ENCODE measurements at regions not wholly inside any gene's neighbourhood (a gene's known extent, or its start where the extent isn't known, plus 50 kb on each side); places are given as distances from the start of the nearest gene placed in this dataset.
"Not testable (repeated sequence)": the region's sequence is repeated elsewhere in the genome, so short reads cannot be mapped to it uniquely, and the experiment has no call there.

- DNase-seq (ENCODE audit: low spot score) = no peak
Observed at GRCh38 chr5:19233573-19233972, 754.4 kb downstream of the CDH18 start.

GRCh38 chr5:19235101-19235584 is 752.9 kb downstream of the CDH18 start:
- peak; percentile 79 for DNase-seq (ENCODE audit: low spot score)

DNA sequence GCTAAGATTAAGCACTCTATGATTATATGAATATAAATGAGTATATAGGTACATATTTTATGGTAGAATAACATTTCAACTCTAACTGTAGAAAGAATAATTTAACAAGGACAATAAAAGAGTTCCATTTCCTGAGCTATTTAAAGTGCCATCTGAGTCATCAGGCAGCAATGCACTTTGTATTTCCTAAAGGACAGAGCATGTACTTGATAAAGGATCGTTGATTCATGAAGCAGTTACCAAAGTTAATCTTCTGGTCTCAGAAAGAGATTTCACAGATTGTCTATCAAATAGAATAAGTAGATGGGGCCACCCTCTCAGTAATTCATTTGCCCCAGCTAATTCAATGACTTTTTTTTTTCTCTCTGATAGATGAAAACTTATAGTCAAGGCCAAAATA is 747.8 kb downstream of the CDH18 start:
- DNase-seq (ENCODE audit: low spot score) = peak; percentile 73

DNA sequence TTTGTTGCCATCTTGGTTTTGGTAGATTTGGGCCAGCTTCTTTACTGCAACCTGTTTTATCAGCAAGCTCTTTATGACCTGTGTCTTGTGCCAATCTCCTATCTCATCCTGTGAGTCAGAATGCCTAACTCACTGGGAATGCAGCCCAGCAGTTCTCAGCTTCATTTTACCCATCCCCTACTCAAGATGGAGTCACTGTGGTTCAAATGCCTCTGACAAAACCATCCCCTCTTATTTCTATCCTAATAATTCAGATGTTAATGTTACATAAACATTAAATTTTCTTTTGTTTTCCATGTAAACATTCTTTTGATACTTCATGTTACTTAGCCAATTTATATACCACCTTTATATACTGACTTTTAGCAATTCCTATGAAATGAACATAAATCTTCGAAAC is 746.3 kb downstream of the CDH18 start:
- DNase-seq (ENCODE audit: low spot score) = peak; percentile 28

DNA sequence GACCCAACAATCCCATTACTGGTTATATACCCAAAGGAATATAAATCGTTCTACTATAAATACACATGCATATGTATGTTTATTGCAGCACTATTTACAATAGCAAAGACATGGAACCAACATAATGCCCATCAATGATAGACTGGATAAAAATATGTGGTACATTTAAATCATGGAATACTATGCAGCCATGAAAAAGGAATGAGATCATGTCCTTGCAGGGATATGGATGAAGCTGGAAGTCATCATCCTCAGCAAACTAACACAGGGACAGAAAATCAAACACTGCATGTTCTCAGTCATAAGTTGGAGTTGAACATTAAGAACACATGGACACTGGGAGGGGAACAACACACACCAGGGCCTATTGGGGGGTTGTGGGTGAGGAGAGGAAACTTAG is 741.8 kb downstream of the CDH18 start:
- not testable (repeated sequence) for DNase-seq (ENCODE audit: low spot score)

GRCh38 chr5:19247302-19247701 is 740.7 kb downstream of the CDH18 start:
- no peak for DNase-seq (ENCODE audit: low spot score)

GRCh38 chr5:19256036-19256435 is 732.0 kb downstream of the CDH18 start:
- DNase-seq (ENCODE audit: low spot score) = no peak

DNA sequence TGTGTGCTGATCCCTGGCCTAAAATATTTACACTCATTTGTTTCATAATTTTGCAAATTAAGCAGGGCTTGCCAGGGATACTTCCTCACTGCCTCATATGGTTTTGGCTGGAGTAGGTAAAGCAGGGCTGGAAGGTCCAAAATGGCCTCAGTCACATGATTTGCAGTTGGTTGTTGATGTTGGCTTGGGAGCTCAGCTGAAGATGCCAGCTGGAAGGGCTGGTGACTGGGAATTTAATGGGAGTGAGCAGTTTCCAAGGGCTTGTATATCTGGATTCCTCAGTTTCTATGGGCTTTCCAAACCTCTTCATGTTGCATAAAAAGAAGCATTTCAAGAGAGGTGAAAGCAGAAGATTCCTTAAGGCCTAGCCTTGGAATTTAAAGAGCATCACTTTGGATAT is 729.3 kb downstream of the CDH18 start:
- no peak for DNase-seq (ENCODE audit: low spot score)

DNA sequence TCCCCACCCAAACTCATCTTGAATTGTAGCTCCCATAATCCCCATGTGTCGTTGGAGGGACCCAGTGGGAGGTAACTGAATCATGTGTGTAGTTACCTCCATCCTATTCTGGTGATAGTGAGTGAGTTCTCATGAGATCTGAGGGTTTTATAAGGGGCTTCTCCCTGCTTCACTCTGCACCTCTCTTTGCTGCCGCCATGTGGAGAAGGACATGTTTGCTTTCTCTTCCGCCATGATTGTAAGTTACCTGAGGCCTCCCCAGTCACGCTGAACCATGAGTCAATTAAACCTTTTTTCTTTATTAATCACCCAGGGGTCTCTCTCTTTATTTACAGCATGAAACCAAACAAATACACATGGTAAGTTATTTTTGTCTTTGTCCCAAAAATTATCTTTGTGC is 726.1 kb downstream of the CDH18 start:
- no peak for DNase-seq (ENCODE audit: low spot score)

GRCh38 chr5:19264821-19265220 is 723.2 kb downstream of the CDH18 start:
- DNase-seq (ENCODE audit: low spot score) = no peak

DNA sequence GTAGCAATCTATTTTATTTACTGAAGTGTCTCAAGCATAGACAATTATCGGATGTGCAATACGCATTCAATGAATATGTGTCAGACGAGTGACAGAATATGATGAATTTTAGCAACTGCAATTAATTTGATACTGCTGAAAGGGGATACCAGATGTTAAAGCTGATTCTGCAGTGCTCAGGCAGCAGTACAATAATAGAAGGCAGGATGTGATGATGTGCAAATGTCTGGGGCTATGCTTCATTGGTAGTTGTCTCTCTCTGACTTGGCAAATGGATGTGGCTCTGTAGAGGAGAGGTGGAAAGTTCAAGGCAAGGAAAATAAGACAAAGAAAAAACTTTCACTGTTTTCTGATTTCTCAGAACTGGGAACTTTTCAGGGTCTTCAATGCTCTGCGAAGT is 721.2 kb downstream of the CDH18 start:
- peak; percentile 16 for DNase-seq (ENCODE audit: low spot score)

GRCh38 chr5:19270153-19270552 is 717.8 kb downstream of the CDH18 start:
- DNase-seq (ENCODE audit: low spot score) = no peak

DNA sequence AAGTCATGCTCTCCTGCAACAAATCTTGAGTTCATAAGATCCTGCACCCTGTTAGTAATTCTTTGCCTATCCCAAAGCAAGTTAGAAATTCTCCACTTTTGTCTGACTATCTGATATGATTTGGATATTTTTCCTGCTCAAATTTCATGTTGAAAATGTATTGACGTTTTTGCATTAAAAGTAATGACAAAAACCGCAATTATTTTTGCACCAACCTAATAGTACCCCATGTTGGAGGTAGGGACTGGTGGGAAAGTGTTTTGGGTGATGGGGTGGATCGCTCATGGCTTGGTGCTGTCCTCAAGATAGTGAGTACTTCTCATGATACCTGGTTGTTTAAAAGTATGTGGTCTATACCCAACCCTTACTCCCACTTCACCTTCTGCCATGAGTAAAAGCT is 713.4 kb downstream of the CDH18 start:
- DNase-seq (ENCODE audit: low spot score) = no peak

DNA sequence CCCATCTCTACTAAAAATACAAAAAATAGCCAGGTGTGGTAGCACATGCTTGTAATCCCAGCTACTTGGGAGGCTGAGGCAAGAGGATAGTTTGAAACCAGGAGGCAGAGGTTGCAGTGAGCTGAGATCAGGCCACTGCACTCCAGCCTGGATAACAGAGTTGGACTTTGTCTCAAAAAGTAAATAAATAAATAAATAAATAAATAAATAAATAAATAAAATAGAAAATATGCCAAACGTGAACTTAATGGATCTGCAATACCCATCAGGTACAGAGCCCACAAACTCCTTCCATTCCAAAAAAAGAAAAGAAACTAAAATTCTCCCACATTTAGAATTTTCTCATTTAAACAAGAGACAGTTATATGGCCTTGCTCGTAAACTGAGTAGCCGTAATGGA is 702.7 kb downstream of the CDH18 start:
- no peak for DNase-seq (ENCODE audit: low spot score)

DNA sequence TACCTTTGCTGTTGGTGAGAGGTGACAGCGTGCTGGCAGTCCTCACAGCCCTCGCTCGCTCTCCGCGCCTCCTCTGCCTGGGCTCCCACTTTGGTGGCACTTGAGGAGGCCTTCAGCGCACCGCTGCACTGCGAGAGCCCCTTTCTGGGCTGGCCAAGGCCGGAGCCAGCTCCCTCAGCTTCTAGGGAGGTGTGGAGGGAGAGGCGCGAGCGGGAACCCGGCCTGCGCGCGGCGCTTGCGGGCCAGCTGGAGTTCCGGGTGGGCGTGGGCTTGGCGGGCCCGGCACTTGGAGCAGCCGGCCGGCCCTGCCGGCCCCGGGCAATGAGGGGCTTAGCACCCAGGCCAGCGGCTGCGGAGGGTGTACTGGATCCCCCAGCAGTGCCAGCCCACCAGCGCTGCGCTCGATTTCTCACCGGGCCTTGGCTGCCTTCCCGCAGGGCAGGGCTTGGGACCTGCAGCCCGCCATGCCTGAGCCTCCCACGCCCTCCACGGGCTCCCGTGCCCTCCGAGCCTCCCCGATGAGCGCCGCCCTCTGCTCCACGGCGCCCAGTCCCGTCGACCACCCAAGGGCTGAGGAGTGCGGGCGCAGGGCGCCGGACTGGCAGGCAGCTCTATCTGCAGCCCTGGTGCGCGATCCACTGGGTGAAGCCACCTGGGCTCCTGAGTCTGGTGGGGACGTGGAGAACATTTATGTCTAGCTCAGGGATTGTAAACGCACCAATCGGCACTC is 700.3 kb downstream of the CDH18 start:
- DNase-seq (ENCODE audit: low spot score) = not testable (repeated sequence)

DNA sequence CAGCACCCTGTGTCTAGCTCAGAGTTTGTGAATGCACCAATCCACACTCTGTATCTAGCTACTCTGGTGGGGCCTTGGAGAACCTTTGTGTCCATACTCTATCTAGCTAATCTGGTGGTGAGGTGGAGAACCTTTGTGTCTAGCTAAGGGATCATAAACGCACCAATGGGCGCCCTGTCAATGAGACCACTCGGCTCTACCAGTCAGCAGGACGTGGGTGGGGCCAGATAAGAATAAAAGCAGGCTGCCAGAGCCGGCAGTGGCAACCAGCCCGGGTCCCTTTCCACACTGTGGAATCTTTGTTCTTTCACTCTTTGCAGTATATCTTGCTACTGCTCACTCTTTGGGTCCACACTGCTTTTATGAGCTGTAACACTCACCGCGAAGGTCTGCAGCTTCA is 699.7 kb downstream of the CDH18 start:
- not testable (repeated sequence) for DNase-seq (ENCODE audit: low spot score)

DNA sequence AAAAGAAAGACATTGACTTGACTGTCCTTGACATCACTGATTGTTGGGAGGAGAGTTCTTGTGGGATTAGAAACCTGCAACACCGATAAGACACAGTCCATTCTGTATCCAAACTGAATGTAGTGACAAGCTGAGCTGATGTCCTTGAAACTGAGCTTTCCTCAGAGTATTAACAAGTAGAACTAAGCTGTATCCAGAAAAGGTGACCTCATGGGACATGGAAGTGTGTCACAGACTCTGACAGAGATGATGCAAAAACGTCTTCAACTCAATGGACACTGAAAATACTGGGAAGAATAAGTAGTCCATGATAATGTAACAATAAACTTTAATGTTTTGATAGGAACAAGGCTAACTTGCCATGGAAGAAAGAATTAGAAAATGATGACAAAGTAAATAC is 690.1 kb downstream of the CDH18 start:
- DNase-seq (ENCODE audit: low spot score) = no peak

DNA sequence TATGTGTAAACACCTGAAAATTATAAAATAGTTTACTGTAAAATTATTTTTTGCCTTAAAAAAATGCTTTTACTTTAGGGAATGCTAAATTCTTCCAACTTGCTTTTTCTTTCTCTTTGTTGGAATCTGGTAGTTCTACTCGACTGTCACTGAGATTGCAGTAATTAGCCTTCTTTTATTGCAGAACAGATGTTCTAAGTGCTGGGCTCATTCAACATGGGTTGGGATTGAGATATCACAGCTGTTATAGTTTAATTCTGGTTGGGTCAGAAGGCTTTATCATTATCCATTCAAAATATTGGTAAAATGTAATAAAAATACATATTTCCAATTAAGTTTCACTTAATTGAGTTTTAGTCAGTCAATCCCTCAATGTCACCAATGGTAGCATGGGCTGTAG is 686.7 kb downstream of the CDH18 start:
- DNase-seq (ENCODE audit: low spot score) = no peak

DNA sequence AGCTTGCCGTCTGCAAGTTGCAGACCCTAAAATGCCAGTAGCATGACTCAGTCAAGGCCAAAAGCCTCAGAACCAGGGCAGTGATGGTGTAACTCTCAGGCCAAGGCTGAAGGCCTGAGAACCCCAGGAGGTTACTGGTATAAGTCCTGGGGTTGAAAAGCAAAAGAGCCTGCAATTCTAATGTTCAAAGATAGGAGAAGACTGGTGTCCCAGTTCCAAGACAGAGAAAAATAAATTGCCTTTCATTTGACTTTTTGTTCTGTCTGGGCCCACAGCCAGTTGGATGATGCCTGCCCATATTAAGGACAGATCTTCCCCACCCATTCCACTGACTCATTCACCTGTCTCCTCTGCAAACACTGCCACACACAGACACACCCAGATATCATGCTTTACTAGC is 673.2 kb downstream of the CDH18 start:
- no peak for DNase-seq (ENCODE audit: low spot score)

GRCh38 chr5:19319252-19319651 is 668.7 kb downstream of the CDH18 start:
- no peak for DNase-seq (ENCODE audit: low spot score)

- DNase-seq (ENCODE audit: low spot score) = peak; percentile 22
Observed at GRCh38 chr5:19322716-19323485, 665.1 kb downstream of the CDH18 start.

GRCh38 chr5:19334278-19334677 is 653.7 kb downstream of the CDH18 start:
- no peak for DNase-seq (ENCODE audit: low spot score)

GRCh38 chr5:19342942-19343341 is 645.1 kb downstream of the CDH18 start:
- no peak for DNase-seq (ENCODE audit: low spot score)

- DNase-seq (ENCODE audit: low spot score) = no peak
Observed at GRCh38 chr5:19352120-19352519, 635.9 kb downstream of the CDH18 start.

Measured in kidney capillary endothelial cell (primary cell).